Activated CD4-positive, alpha-beta memory T cell treated with anti-CD3 and anti-CD28 coated beads for 36 hours (primary cell): ENCODE measurements at regions not wholly inside any gene's neighbourhood (a gene's known extent, or its start where the extent isn't known, plus 50 kb on each side); places are given as distances from the start of the nearest gene placed in this dataset.
"Not testable (repeated sequence)": the region's sequence is repeated elsewhere in the genome, so short reads cannot be mapped to it uniquely, and the experiment has no call there.

Source experiments
- CTCF ChIA-PET: fragments of 350-600 bp; sonication (Branson Sonifier 250); formaldehyde crosslinking; loops from one replicate; lab custom pipeline; 2021; ENCODE audit warnings: antibody characterized with exemption, inconsistent platforms; lab: Charles Lee
- POLR2A ChIA-PET: fragments of 350-600 bp; sonication (Branson Sonifier 250); formaldehyde crosslinking; loops from one replicate; lab custom pipeline; 2021; ENCODE audit warnings: antibody characterized with exemption; lab: Charles Lee
- DNase-seq: peaks from one replicate; pipeline ENCODE4 v3.0.0-alpha.2; 2020
- H3K27ac Mint-ChIP-seq: one replicate; pipeline ENCODE4 v1.8.0; 2021; ENCODE audit warnings: mixed read lengths
- H3K27me3 Mint-ChIP-seq: one replicate; pipeline ENCODE4 v1.8.0; 2021; ENCODE audit warnings: mixed read lengths
- H3K36me3 Mint-ChIP-seq: one replicate; pipeline ENCODE4 v1.8.0; 2021; ENCODE audit warnings: mixed read lengths
- H3K4me1 Mint-ChIP-seq: one replicate; pipeline ENCODE4 v1.8.0; 2021; ENCODE audit warnings: low read depth, mixed read lengths
- H3K4me3 Mint-ChIP-seq: one replicate; pipeline ENCODE4 v1.8.0; 2021; ENCODE audit warnings: mild to moderate bottlenecking, mixed read lengths
- H3K9me3 Mint-ChIP-seq: one replicate; pipeline ENCODE4 v1.8.0; 2021; ENCODE audit warnings: mixed read lengths
- intact Hi-C: fragments of 100-400 bp; cut with micrococcal nuclease; formaldehyde crosslinking; loops from one replicate; pipeline ENCODE4 v1.15.1; 2023

DNA sequence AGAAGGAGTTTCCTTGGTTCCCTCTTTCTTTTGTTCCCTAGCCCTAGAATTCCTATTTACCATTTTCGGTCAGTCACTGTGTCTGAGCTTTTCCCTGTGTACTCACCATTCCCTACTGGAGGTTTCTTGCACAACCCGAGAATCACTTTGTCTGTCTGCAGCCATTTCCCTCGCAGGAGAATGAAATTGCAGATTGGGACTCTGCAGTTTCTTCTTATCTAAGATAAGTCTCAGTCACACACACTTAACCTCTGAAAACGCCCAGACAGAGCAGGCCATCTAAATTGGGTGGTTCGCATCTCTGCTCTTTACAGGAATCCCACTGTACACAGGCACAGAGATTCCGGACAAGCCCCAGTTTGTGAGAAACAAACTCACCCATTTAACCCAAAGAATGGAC is 58.6 kb upstream of the CNTNAP2 start:
- H3K27ac Mint-ChIP-seq = no peak overlapping the region

DNA sequence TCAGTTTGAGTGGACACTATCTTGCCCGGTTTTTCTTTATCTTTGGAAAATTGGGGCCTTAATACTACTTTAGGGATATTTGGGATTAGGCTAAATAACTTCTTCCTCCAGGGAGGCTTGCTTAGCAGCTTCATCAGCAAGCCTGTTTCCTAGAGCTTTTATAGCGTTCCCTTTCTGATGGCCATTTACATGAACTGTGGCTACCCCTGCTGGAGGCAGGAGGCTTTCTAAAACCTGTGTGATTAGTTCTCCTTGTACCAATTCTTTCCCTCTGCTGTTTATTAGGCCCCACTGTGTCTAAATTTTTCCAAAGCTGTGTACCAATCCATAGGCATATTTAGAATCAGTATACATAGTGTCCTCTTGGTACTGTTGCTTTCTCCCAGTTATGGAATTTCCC is 61.7 kb upstream of the CNTNAP2 start:
- Mint-ChIP-seq H3K9me3 (peaks cover 2% of the 10 kb centered on the region), H3K36me3 (no peaks in the 10 kb centered on the region), H3K4me3 (no peak overlapping the region), H3K27me3 (no peaks in the 10 kb centered on the region), H3K27ac (no peak overlapping the region), H3K4me1 (no peaks in the 10 kb centered on the region)
- DNase-seq = no peak
- CTCF ChIA-PET = no interaction called here
- intact Hi-C loops = no loop called here
- POLR2A ChIA-PET = no interaction called here

More for the DNA sequence above, 58.6 kb upstream of the CNTNAP2 start:
- no peak overlapping the region for H3K4me3 Mint-ChIP-seq
- ChIA-PET CTCF (no interaction called here), POLR2A (no interaction called here)
- H3K9me3 Mint-ChIP-seq = peaks cover 2% of the 10 kb centered on the region
- H3K36me3 Mint-ChIP-seq = no peaks in the 10 kb centered on the region
- DNase-seq = no peak
- H3K27me3 Mint-ChIP-seq = no peaks in the 10 kb centered on the region
- intact Hi-C loops = no loop called here
- no peaks in the 10 kb centered on the region for H3K4me1 Mint-ChIP-seq

DNA sequence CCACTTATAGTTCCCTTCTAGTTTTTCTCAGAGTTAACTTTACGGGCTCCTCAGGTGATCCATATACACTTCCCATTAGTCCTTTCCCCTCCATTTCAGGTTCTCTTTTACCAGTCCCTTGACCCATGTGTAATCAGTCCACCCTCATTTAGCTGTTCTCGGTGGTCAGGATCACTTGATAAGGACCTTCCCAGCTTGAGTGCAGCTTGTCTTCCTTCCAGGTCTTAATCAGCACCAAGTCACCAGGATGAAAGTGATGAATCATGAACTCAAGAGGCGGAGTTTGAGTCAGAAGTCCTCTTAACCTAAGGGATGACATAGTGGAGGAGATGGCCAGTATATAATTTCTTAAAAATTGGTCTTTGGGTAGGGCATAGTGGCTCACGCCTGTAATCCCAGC is 63.1 kb upstream of the CNTNAP2 start:
- Mint-ChIP-seq H3K27ac (no peak overlapping the region), H3K27me3 (no peaks in the 10 kb centered on the region), H3K4me1 (no peaks in the 10 kb centered on the region), H3K9me3 (peaks cover 2% of the 10 kb centered on the region), H3K36me3 (no peaks in the 10 kb centered on the region), H3K4me3 (no peak overlapping the region)
- CTCF ChIA-PET = no interaction called here
- no peak for DNase-seq
- intact Hi-C loops = no loop called here
- POLR2A ChIA-PET = no interaction called here

DNA sequence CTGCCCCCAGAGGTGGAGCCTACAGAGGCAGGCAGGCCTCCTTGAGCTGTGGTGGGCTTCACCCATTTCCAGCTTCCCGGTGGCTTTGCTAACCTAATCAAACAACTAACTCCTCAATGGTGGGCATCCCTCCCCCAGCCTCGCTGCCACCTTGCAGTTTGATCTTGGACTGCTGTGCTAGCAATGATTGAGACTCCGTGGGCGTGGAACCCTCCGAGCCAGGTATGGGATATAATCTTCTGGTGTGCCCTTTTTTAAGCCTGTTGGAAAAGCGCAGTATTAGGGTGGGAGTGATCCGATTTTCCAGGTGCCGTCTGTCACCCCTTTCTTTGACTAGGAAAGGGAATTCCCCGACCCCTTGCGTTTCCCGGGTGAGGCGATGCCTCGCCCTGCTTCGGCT is 73.3 kb upstream of the CNTNAP2 start:
- not testable (repeated sequence) for H3K27ac Mint-ChIP-seq, DNase-seq

GRCh38 chr7:146028251-146028750 is 88.3 kb upstream of the CNTNAP2 start:
- CTCF ChIA-PET = no interaction called here
- intact Hi-C loops = no loop called here
- Mint-ChIP-seq H3K27me3 (no peaks in the 10 kb centered on the region), H3K27ac (no peak overlapping the region), H3K4me1 (no peaks in the 10 kb centered on the region), H3K4me3 (no peak overlapping the region), H3K9me3 (peaks cover 9% of the 10 kb centered on the region), H3K36me3 (no peaks in the 10 kb centered on the region)
- POLR2A ChIA-PET = no interaction called here
- no peak for DNase-seq

More for the DNA sequence above, 73.3 kb upstream of the CNTNAP2 start:
- H3K4me3 Mint-ChIP-seq, intact Hi-C loops, H3K9me3 Mint-ChIP-seq, H3K27me3 Mint-ChIP-seq, H3K36me3 Mint-ChIP-seq, H3K4me1 Mint-ChIP-seq, CTCF ChIA-PET, POLR2A ChIA-PET: not testable (repeated sequence)

DNA sequence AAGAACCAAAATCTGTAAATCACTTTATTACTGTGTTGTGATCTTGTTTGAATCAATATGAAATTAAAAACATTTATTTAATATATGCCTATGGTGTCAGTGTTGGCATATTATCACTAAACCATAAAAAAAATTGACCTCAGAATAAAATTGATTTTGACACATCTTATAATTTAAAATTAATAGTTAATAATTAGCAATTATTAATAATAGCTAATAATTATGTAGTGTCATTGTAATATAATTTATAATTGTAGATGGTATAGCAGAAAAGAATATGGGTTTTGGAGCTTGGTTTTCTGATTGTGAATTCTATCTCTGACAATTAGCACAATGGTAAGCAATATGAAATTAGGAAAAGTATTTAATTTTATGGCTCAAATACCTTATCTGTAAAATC is 89.4 kb upstream of the CNTNAP2 start:
- intact Hi-C loops = no loop called here
- no peak overlapping the region for H3K27ac Mint-ChIP-seq

DNA sequence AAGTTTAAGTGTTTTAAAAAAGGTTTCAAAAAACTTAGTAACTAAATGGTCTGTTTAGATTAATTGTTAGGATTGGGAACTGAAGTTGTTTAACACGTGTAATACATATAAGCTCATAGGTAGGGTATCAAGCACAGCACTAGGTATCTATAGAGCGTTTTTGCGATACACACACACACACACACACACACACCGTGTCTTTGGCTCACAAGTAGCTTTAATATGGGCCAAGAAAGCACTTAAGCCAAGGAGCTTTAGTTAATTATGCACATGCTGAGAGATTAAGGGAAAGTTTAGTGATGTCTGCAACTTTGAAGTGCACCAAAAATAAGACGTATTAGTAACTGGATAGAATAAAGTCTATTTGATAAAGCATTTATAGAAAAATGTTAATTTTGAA is 93.8 kb upstream of the CNTNAP2 start:
- H3K4me1 Mint-ChIP-seq = no peaks in the 10 kb centered on the region
- no peaks in the 10 kb centered on the region for H3K36me3 Mint-ChIP-seq
- H3K9me3 Mint-ChIP-seq = peaks cover 17% of the 10 kb centered on the region
- intact Hi-C loops = no loop called here
- H3K4me3 Mint-ChIP-seq = no peak overlapping the region
- ChIA-PET POLR2A (no interaction called here), CTCF (no interaction called here)
- H3K27me3 Mint-ChIP-seq = no peaks in the 10 kb centered on the region
- no peak for DNase-seq
- H3K27ac Mint-ChIP-seq = no peak overlapping the region

More for the DNA sequence above, 89.4 kb upstream of the CNTNAP2 start:
- H3K9me3 Mint-ChIP-seq = peaks cover 9% of the 10 kb centered on the region
- no peak for DNase-seq
- no peaks in the 10 kb centered on the region for H3K27me3 Mint-ChIP-seq
- no peaks in the 10 kb centered on the region for H3K4me1 Mint-ChIP-seq
- CTCF ChIA-PET = no interaction called here
- no peaks in the 10 kb centered on the region for H3K36me3 Mint-ChIP-seq
- no peak overlapping the region for H3K4me3 Mint-ChIP-seq
- POLR2A ChIA-PET = no interaction called here

DNA sequence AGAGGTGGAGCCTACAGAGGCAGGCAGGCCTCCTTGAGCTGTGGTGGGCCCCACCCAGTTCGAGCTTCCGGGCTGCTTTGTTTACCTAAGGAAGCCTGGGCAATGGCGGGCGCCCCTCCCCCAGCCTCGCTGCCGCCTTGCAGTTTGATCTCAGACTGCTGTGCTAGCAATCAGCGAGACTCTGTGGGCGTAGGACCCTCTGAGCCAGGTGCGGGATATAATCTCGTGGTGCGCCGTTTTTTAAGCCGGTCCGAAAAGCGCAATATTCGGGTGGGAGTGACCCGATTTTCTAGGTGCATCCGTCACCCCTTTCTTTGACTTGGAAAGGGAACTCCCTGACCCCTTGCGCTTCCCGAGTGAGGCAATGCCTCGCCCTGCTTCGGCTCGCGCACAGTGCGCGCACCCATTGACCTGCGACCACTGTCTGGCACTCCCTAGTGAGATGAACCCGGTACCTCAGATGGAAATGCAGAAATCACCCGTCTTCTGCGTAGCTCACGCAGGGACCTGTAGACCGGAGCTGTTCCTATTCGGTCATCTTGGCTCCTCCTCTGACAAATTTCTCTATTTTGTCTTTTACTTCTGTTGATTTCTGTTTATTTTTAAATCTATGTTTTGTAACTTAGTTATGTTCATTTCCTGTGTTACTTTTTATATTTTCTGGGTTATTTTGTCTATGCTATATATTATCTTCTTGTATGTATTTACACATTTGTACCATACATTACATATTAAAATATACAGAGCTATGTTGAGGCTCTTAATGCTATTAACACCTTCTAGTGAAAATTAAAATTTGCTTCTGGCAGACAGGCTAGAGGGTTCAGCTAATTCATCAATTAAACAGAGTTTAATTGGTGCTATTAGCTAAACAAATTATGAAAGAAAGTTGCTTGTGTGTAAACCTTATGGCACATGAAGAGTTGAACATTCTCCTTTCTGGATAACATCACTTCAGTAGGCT is 97.3 kb upstream of the CNTNAP2 start:
- DNase-seq, H3K4me3 Mint-ChIP-seq, H3K27me3 Mint-ChIP-seq, H3K9me3 Mint-ChIP-seq, CTCF ChIA-PET, H3K36me3 Mint-ChIP-seq, H3K27ac Mint-ChIP-seq, intact Hi-C loops, H3K4me1 Mint-ChIP-seq, POLR2A ChIA-PET: not testable (repeated sequence)

DNA sequence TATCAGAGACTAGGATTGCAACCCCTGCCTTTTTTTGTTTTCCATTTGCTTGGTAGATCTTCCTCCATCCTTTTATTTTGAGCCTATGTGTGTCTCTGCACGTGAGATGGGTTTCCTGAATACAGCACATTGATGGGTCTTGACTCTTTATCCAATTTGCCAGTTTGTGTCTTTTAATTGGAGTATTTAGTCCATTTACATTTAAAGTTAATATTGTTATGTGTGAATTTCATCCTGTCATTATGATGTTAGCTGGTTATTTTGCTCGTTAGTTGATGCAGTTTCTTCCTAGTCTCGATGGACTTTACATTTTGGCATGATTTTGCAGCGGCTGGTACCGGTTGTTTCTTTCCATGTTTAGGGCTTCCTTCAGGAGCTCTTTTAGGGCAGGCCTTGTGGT is 99.2 kb upstream of the CNTNAP2 start:
- H3K27ac Mint-ChIP-seq, H3K27me3 Mint-ChIP-seq, CTCF ChIA-PET, H3K9me3 Mint-ChIP-seq, H3K4me3 Mint-ChIP-seq, DNase-seq, H3K4me1 Mint-ChIP-seq, POLR2A ChIA-PET, H3K36me3 Mint-ChIP-seq, intact Hi-C loops: not testable (repeated sequence)

DNA sequence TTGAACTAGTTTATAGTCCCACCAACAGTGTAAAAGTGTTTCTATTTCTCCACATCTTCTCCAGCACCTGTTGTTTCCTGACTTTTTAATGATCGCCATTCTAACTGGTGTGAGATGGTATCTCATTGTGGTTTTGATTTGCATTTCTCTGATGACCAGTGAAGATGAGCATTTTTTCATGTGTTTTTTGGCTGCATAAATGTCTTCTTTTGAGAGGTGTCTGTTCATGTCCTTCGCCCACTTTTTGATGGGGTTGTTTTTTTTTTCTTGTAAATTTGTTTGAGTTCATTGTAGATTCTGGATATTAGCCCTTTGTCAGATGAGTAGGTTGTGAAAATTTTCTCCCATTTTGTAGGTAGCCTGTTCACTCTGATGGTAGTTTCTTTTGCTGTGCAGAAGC is 102.4 kb upstream of the CNTNAP2 start:
- not testable (repeated sequence) for DNase-seq

DNA sequence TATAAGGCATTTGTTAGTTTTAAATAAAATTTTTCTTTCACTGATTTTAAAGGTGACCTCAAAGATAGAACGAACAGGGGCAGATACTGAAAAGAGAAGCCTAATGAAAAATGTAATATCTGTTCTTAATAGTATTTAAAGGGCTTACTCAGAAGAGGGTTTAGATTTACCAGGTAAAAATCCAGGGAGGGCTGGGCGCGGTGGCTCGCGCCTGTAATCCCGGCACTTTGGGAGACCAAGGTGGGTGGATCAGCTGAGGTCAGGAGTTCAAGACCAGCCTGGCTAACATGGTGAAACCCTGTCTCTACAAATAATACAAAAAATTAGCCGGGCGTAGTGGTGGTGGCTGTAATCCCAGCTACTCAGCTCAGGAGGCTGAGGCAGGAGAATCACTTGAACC is 108.3 kb upstream of the CNTNAP2 start:
- ChIA-PET CTCF (no interaction called here), POLR2A (no interaction called here)
- Mint-ChIP-seq H3K9me3 (peaks cover 2% of the 10 kb centered on the region), H3K27ac (no peak overlapping the region), H3K4me1 (no peaks in the 10 kb centered on the region), H3K4me3 (no peak overlapping the region), H3K27me3 (no peaks in the 10 kb centered on the region), H3K36me3 (no peaks in the 10 kb centered on the region)
- intact Hi-C loops = no loop called here
- no peak for DNase-seq

More for the DNA sequence above, 102.4 kb upstream of the CNTNAP2 start:
- POLR2A ChIA-PET, H3K36me3 Mint-ChIP-seq, H3K4me1 Mint-ChIP-seq, intact Hi-C loops, CTCF ChIA-PET, H3K27ac Mint-ChIP-seq, H3K9me3 Mint-ChIP-seq, H3K27me3 Mint-ChIP-seq, H3K4me3 Mint-ChIP-seq: not testable (repeated sequence)

- H3K4me3 Mint-ChIP-seq = no peak overlapping the region
Observed at GRCh38 chr7:146004805-146005204, 111.8 kb upstream of the CNTNAP2 start.

More at GRCh38 chr7:146004805-146005204, 111.8 kb upstream of the CNTNAP2 start:
- CTCF ChIA-PET = no interaction called here
- POLR2A ChIA-PET = no interaction called here
- intact Hi-C loops = no loop called here
- Mint-ChIP-seq H3K27ac (no peak overlapping the region), H3K27me3 (no peaks in the 10 kb centered on the region), H3K9me3 (no peaks in the 10 kb centered on the region), H3K4me1 (no peaks in the 10 kb centered on the region), H3K36me3 (no peaks in the 10 kb centered on the region)
- DNase-seq = no peak
